ENCODE measurements at regions not wholly inside any gene's neighbourhood (a gene's known extent, or its start where the extent isn't known, plus 50 kb on each side); places are given as distances from the start of the nearest gene placed in this dataset.

DNA sequence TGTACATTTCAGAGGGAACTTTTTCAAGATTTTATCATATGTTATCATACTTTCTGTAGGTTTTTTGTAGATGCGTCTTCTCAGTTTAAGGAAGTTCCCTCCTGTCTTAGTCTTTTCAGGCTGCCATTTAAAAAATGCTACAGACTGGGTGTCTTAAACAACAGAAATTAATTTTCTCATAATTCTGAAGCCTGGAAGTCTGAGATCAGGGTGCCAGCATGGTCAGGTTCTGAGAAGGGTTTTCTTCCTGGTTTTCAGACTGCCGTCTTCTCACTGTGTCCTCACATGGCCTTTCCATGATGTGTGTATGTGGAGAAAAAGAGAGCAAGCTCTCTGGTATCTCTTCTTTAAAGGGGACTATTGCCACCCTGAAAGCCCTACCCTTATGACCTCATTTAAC, 189.9 kb upstream of the SOX2 start:
- intact Hi-C loops (cut with micrococcal nuclease): no loop called here
- no peak for DNase-seq
- ChIA-PET CTCF (no interaction called here), POLR2A (no interaction called here)
- Mint-ChIP-seq H3K4me1 (ENCODE audit: low read depth) (no peaks in the 10 kb centered on the region), H3K27ac (no peak overlapping the region), H3K36me3 (ENCODE audit: low read depth) (no peaks in the 10 kb centered on the region), H3K4me3 (no peak overlapping the region), H3K27me3 (no peaks in the 10 kb centered on the region), H3K9me3 (peaks cover 22% of the 10 kb centered on the region)
- TF ChIP-seq, protein P1, sequence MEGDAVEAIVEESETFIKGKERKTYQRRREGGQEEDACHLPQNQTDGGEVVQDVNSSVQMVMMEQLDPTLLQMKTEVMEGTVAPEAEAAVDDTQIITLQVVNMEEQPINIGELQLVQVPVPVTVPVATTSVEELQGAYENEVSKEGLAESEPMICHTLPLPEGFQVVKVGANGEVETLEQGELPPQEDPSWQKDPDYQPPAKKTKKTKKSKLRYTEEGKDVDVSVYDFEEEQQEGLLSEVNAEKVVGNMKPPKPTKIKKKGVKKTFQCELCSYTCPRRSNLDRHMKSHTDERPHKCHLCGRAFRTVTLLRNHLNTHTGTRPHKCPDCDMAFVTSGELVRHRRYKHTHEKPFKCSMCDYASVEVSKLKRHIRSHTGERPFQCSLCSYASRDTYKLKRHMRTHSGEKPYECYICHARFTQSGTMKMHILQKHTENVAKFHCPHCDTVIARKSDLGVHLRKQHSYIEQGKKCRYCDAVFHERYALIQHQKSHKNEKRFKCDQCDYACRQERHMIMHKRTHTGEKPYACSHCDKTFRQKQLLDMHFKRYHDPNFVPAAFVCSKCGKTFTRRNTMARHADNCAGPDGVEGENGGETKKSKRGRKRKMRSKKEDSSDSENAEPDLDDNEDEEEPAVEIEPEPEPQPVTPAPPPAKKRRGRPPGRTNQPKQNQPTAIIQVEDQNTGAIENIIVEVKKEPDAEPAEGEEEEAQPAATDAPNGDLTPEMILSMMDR (IDR thresholded peaks at IDR 0.05): no peak
- ATAC-seq: no peak

DNA sequence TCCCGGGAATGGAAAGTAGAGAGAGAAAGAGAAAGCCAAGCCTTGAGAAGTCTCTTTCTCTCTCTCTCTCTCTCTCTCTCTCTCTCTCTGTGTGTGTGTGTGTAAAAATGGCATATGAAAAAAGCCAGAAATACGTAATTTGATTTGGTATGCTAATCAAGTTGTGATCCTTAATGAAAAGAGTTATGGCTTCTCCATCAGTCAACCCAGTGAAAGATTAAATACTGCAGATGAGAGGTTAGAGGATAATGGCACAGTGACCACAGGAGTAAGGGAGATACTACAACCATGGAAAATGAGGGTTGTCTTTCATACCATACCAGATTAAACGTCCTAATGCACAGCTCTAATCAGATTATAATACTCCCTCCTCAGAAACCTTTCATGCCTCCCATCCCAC, 193.5 kb upstream of the SOX2 start:
- ATAC-seq (no peak), DNase-seq (no peak)
- Mint-ChIP-seq H3K9me3 (peaks cover 27% of the 10 kb centered on the region), H3K36me3 (ENCODE audit: low read depth) (no peaks in the 10 kb centered on the region), H3K4me1 (ENCODE audit: low read depth) (no peaks in the 10 kb centered on the region), H3K27ac (no peak overlapping the region), H3K4me3 (no peak overlapping the region), H3K27me3 (no peaks in the 10 kb centered on the region)
- TF ChIP-seq, protein P1 (IDR thresholded peaks at IDR 0.05): no peak
- ChIA-PET POLR2A (no interaction called here), CTCF (interaction anchor here (0.9 kb wide), 1 partner anchor 17 kb away, joined by 3 read pairs; no protein-coding TSS in a partner anchor)
- intact Hi-C loops (cut with micrococcal nuclease): no loop called here

DNA sequence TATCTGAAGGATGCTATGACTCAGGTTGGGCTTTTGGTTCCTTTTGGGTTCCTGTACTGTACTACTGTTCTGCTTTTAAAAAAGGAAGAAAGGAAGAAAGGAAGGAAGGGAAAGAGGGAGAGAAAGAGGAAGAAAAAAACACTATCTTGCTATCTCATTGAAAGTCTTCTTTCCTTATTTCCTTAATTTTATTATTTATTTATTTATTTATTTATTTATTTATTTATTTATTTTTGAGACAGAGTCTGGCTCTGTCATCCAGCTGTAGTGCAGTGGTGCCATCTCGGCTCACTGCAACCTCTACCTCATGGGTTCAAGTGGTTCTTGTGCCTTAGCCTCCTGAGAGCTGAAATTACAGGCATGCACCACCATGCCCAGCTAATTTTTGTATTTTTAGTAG, 198.9 kb upstream of the SOX2 start:
- TF ChIP-seq, protein P1 (IDR thresholded peaks at IDR 0.05): no peak
- ATAC-seq (no peak), DNase-seq (no peak)
- no peak overlapping the region for H3K27ac Mint-ChIP-seq
- ChIA-PET CTCF (no interaction called here), POLR2A (no interaction called here)
- no peaks in the 10 kb centered on the region for H3K36me3 Mint-ChIP-seq (ENCODE audit: low read depth)
- H3K27me3 Mint-ChIP-seq: no peaks in the 10 kb centered on the region
- peaks cover 50% of the 10 kb centered on the region for H3K9me3 Mint-ChIP-seq
- H3K4me3 Mint-ChIP-seq: no peak overlapping the region
- no peaks in the 10 kb centered on the region for H3K4me1 Mint-ChIP-seq (ENCODE audit: low read depth)
- intact Hi-C loops (cut with micrococcal nuclease): no loop called here

DNA sequence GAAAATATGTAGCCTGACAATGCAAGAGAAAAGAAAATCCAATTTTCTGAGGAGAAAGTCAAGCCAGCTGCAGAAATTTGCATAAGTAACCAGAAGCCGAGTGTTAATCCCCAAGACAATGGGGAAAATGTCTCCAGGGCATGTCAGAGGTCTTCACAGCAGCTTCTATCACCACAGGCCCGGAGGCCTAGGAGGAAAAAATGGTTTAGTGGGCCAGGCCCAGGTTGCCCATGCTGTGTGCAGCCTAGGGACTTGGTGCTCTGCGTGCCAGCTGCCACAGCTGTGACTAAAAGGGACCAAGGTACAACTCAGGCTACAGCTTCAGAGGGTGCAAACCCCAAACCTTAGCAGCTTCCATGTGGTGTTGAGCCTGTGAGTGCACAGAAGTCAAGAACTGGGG, 201.2 kb upstream of the SOX2 start:
- H3K4me3 Mint-ChIP-seq: no peak overlapping the region
- H3K4me1 Mint-ChIP-seq (ENCODE audit: low read depth): no peaks in the 10 kb centered on the region
- no peak overlapping the region for H3K27ac Mint-ChIP-seq
- TF ChIP-seq, protein P1 (IDR thresholded peaks at IDR 0.05): no peak
- no peaks in the 10 kb centered on the region for H3K36me3 Mint-ChIP-seq (ENCODE audit: low read depth)
- no peak for ATAC-seq
- H3K9me3 Mint-ChIP-seq: peaks cover 42% of the 10 kb centered on the region
- DNase-seq: no peak
- intact Hi-C loops (cut with micrococcal nuclease): no loop called here
- CTCF ChIA-PET: no interaction called here
- H3K27me3 Mint-ChIP-seq: no peaks in the 10 kb centered on the region
- POLR2A ChIA-PET: no interaction called here

DNA sequence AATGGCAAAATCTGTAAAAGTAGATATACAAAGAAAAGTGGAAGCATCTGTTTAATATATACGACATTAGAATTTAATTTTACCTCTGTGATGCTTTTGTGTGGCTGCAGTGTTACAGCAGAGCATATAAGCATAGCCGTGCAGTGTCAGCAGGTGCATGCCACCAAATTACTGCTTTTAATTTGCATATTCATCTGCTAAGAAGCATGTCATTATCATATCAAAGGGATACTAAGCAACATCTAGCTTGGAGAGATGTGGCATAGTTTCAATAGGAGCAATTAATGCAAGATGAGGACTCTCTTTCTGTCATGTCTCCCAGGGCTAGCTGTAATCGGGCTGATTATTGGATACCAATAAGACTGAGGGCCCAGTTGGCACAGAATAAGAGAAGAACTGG, 214.4 kb upstream of the SOX2 start:
- Mint-ChIP-seq H3K4me3 (no peak overlapping the region), H3K36me3 (ENCODE audit: low read depth) (no peaks in the 10 kb centered on the region), H3K9me3 (peaks cover 2% of the 10 kb centered on the region), H3K27me3 (no peaks in the 10 kb centered on the region), H3K4me1 (ENCODE audit: low read depth) (no peaks in the 10 kb centered on the region), H3K27ac (no peak overlapping the region)
- TF ChIP-seq, protein P1 (IDR thresholded peaks at IDR 0.05): no peak
- ChIA-PET CTCF (no interaction called here), POLR2A (interaction anchor here (1.1 kb wide), 1 partner anchor 9 kb away, joined by 3 read pairs; no protein-coding TSS in a partner anchor)
- intact Hi-C loops (cut with micrococcal nuclease): no loop called here
- DNase-seq: no peak
- ATAC-seq: no peak

Measured in activated CD8-positive, alpha-beta T cell treated with anti-CD3 and anti-CD28 coated beads for 36 hours (primary cell).